Thoracic aorta (tissue), 2 donors: ENCODE measurements at regions not wholly inside any gene's neighbourhood (a gene's known extent, or its start where the extent isn't known, plus 50 kb on each side); places are given as distances from the start of the nearest gene placed in this dataset.
"Not testable (repeated sequence)": the region's sequence is repeated elsewhere in the genome, so short reads cannot be mapped to it uniquely, and the experiment has no call there.

Experiments
- ATAC-seq: fragments of 150-250 bp; one replicate; pipeline ENCODE4 v1.8.0; 2017; ENCODE audit warnings: low read depth; ENCODE audit not compliant: insufficient number of reproducible peaks, low FRiP score
- DNase-seq: peaks from one replicate; pipeline ENCODE4 v3.0.0-alpha.2; 2020; ENCODE audit warnings: low spot score
- H3K27ac ChIP-seq, 2 donors: fragments of 200-600 bp; sonication (generic); 1 replicate in 1 of 2; 2 replicates in 1 of 2; pipeline ENCODE4 v1.5.1; 2016; ENCODE audit warnings: mild to moderate bottlenecking in 2 of 2, moderate library complexity in 2 of 2
- H3K27me3 ChIP-seq: fragments of 200-600 bp; sonication (generic); replicated peaks from 2 replicates; pipeline ENCODE4 v1.6.0; 2016; ENCODE audit warnings: mild to moderate bottlenecking; ENCODE audit not compliant: insufficient read depth
- H3K36me3 ChIP-seq: fragments of 200-600 bp; sonication (generic); one replicate; pipeline ENCODE4 v1.5.1; 2016
- H3K4me1 ChIP-seq, 2 donors: fragments of 200-600 bp; sonication (generic); 1 replicate in 1 of 2; 2 replicates in 1 of 2; pipeline versions ENCODE4 v1.5.1 to v1.6.0; 2016; ENCODE audit warnings: low read depth in 2 of 2, mild to moderate bottlenecking in 1 of 2; ENCODE audit not compliant: control insufficient read depth in 1 of 2
- H3K4me3 ChIP-seq: fragments of 200-600 bp; sonication (generic); 2 replicates; pipeline ENCODE4 v1.5.1; 2016; ENCODE audit warnings: mild to moderate bottlenecking
- H3K9me3 ChIP-seq: fragments of 200-600 bp; sonication (generic); 2 replicates; pipeline ENCODE4 v1.5.1; 2016
- TF ChIP-seq, protein P1 (sequence below): fragments of 200-600 bp; sonication (generic); IDR thresholded peaks from one replicate; pipeline ENCODE4 v1.5.1; 2019; ENCODE audit warnings: antibody characterized with exemption

DNA sequence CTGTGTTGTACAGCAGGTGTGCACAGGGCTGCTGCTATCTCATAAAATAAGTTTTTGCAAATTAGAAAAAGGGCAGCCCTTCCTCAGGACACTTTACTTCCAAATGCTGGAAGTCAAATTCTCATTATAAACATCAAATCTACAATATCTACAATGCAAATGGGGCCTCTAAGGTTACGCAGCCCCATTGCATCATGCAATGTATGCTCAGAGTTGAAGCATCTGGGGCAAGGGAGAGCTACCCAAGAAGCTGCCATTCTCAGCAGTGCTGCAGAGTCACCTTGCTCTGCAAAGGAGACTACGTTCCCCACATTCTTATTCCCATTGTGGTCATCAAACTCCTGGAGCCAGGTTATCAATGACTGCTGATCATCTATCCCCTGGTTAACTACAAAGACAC is 208.9 kb upstream of the POGK start:
- Histone ChIP-seq H3K4me1 (no peaks in the 10 kb centered on the region), H3K9me3 (no peaks in the 10 kb centered on the region), H3K27ac (no peak overlapping the region), H3K36me3 (no peaks in the 10 kb centered on the region), H3K4me3 (no peak overlapping the region), H3K27me3 (no peaks in the 10 kb centered on the region)
- TF ChIP-seq, protein P1, sequence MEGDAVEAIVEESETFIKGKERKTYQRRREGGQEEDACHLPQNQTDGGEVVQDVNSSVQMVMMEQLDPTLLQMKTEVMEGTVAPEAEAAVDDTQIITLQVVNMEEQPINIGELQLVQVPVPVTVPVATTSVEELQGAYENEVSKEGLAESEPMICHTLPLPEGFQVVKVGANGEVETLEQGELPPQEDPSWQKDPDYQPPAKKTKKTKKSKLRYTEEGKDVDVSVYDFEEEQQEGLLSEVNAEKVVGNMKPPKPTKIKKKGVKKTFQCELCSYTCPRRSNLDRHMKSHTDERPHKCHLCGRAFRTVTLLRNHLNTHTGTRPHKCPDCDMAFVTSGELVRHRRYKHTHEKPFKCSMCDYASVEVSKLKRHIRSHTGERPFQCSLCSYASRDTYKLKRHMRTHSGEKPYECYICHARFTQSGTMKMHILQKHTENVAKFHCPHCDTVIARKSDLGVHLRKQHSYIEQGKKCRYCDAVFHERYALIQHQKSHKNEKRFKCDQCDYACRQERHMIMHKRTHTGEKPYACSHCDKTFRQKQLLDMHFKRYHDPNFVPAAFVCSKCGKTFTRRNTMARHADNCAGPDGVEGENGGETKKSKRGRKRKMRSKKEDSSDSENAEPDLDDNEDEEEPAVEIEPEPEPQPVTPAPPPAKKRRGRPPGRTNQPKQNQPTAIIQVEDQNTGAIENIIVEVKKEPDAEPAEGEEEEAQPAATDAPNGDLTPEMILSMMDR, result no peak
- no peak for DNase-seq
- ATAC-seq, result no peak

DNA sequence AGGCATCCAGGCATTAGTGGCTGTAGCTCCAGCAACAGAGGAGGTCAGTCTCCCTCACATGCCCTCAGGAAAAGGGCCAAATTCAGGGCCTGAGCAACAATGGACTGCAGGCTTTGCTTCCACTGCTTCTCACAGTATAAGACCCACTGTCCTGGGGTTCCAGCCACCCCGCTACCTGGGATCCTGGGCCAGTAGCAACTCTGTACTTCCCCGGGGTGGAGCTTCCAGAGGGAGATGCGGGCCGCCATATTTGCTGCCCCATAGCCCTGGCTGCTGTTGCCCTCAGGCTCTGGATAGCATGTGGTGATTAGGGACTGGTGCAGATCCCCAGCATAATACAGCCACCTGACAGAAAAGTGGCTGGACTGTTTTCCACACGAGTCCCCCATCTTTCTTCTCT is 201.1 kb upstream of the POGK start:
- no peak for ATAC-seq
- H3K36me3 ChIP-seq, result no peaks in the 10 kb centered on the region
- H3K4me3 ChIP-seq, result no peak overlapping the region
- H3K9me3 ChIP-seq, result no peaks in the 10 kb centered on the region
- no peak overlapping the region for H3K27ac ChIP-seq
- DNase-seq, result no peak
- H3K4me1 ChIP-seq, result no peaks in the 10 kb centered on the region
- TF ChIP-seq, protein P1, result no peak
- H3K27me3 ChIP-seq, result no peaks in the 10 kb centered on the region

DNA sequence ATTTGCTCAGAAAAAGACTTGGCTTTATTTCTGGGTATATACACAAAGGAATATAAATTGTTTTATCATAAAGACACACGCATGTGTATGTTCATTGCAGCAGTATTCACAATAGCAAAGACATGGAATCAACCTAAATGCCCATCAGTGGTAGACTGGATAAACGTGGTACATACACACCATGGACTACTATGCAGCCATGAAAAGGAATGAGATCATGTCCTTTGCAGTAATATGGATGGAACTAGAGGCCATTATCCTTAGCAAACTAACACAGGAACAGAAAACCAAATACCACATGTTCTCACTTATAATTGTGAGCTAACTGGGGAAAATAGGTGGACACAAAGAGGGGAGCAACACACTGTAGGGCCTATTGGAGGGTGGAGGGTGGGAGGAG is 182.0 kb upstream of the POGK start:
- not testable (repeated sequence) for ATAC-seq, H3K36me3 ChIP-seq, H3K4me3 ChIP-seq, H3K9me3 ChIP-seq, H3K27ac ChIP-seq, H3K4me1 ChIP-seq, DNase-seq, H3K27me3 ChIP-seq

DNA sequence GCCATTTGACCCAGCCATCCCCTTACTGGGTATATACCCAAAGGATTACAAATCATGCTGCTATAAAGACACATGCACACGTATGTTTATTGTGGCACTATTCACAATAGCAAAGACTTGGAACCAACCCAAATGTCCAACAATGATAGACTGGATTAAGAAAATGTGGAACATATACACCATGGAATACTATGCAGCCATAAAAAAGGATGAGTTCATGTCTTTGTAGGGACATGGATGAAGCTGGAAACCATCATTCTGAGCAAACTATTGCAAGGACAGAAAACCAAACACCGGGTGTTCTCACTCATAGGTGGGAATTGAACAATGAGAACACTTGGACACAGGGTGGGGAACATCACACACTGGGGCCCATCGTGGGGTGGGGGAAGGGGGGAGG is 172.5 kb upstream of the POGK start:
- H3K4me1 ChIP-seq, H3K27me3 ChIP-seq, H3K27ac ChIP-seq, DNase-seq, H3K4me3 ChIP-seq, H3K9me3 ChIP-seq, ATAC-seq, H3K36me3 ChIP-seq: not testable (repeated sequence)

DNA sequence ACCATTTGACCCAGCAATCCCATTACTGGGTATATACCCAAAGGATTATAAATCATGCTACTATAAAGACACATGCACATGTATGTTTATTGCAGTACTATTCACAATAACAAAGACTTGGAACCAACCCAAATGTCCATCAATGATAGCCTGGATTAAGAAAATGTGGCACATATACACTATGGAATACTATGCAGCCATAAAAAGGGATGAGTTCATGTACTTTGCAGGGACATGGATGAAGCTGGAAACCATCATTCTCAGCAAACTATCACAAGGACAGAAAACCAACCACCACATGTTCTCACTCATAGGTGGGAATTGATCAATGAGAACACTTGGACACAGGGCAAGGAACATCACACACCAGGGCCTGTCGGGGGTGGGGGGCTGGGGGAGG is 171.7 kb upstream of the POGK start:
- not testable (repeated sequence) for DNase-seq, H3K36me3 ChIP-seq, H3K9me3 ChIP-seq, H3K27me3 ChIP-seq, ATAC-seq, H3K27ac ChIP-seq, H3K4me3 ChIP-seq, H3K4me1 ChIP-seq

DNA sequence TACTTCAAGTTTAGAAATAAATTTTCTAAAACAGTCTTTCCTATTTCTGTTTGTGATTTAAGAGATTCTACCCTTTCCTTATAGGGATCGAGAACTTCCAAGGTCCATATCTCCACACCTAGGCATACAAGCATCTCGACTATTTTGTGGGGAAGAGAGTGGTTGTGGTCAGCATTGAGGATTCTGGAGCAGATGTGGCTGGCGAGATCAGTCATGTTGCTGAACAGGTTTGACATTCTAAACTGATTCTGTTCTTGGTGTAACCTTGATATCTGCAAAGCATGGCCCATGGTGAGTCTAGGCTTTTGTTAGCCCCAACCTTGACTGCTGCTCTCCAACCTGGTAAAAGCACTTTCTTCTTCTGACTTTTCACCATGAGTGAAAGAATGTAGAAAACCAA is 167.6 kb upstream of the POGK start:
- H3K4me3 ChIP-seq, result no peak overlapping the region
- no peaks in the 10 kb centered on the region for H3K27me3 ChIP-seq
- no peaks in the 10 kb centered on the region for H3K4me1 ChIP-seq
- no peak overlapping the region for H3K27ac ChIP-seq
- TF ChIP-seq, protein P1, result no peak
- no peaks in the 10 kb centered on the region for H3K36me3 ChIP-seq
- DNase-seq, result no peak
- ATAC-seq, result no peak
- no peaks in the 10 kb centered on the region for H3K9me3 ChIP-seq

DNA sequence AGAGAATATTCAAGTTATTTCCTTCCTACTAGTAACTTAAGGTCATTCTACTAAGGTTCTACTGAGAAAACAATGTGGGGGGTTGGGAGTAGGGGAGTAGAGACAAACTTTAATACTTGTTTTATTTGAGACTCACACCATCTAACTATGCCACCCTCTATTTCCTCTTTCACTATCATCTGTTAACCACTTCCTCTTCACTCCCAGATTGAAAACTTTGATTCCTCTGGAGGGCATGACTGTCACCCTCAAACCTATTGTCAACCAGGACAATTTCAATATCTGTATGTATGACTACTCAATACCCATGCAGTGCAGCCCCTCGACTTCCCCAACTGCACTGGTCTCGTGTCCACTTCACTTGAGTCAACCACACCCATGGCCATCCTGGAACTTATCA is 165.6 kb upstream of the POGK start:
- DNase-seq (no peak), ATAC-seq (no peak)
- H3K36me3 ChIP-seq, result no peaks in the 10 kb centered on the region
- no peaks in the 10 kb centered on the region for H3K4me1 ChIP-seq
- no peak overlapping the region for H3K4me3 ChIP-seq
- H3K27ac ChIP-seq, result no peak overlapping the region
- TF ChIP-seq, protein P1, result no peak
- no peaks in the 10 kb centered on the region for H3K9me3 ChIP-seq
- H3K27me3 ChIP-seq, result no peaks in the 10 kb centered on the region
